Mesendoderm (in vitro differentiated cells): ENCODE measurements at regions not wholly inside any gene's neighbourhood (a gene's known extent, or its start where the extent isn't known, plus 50 kb on each side); places are given as distances from the start of the nearest gene placed in this dataset.

Source experiments
- DNase-seq: peaks from one replicate; pipeline ENCODE4 v3.0.0; 2013
- H2AK5ac ChIP-seq: 2 replicates; pipeline ENCODE4 v1.6.1; 2013; ENCODE audit warnings: low read length, inconsistent platforms
- H2BK120ac ChIP-seq: 2 replicates; pipeline ENCODE4 v1.6.1; 2013; ENCODE audit warnings: low read depth, mild to moderate bottlenecking, low read length, moderate library complexity, mixed read lengths
- H2BK15ac ChIP-seq: replicated peaks from 2 replicates; pipeline ENCODE4 v1.6.1; 2013; ENCODE audit warnings: low read depth, mild to moderate bottlenecking, moderate library complexity
- H2BK5ac ChIP-seq: 2 replicates; pipeline ENCODE4 v1.6.1; 2013; ENCODE audit warnings: low read length, inconsistent platforms
- H3K18ac ChIP-seq: 2 replicates; pipeline ENCODE4 v1.6.1; 2013; ENCODE audit warnings: mild to moderate bottlenecking, low read length, mixed read lengths
- H3K23ac ChIP-seq: one replicate; pipeline ENCODE4 v1.6.1; 2013; ENCODE audit warnings: low read length
- H3K27ac ChIP-seq: 2 replicates; pipeline ENCODE4 v1.5.1; 2013; ENCODE audit warnings: low read depth, mild to moderate bottlenecking, inconsistent platforms, low read length, moderate library complexity
- H3K27me3 ChIP-seq: 2 replicates; pipeline ENCODE4 v1.6.1; 2013; ENCODE audit warnings: low read length, control low read depth, mild to moderate bottlenecking, inconsistent platforms; ENCODE audit not compliant: insufficient read depth, poor library complexity
- H3K36me3 ChIP-seq: 2 replicates; pipeline ENCODE4 v1.6.1; 2013; ENCODE audit warnings: low read length, inconsistent platforms; ENCODE audit not compliant: control insufficient read depth, insufficient read depth
- H3K4ac ChIP-seq: one replicate; pipeline ENCODE4 v1.6.1; 2013; ENCODE audit warnings: low read depth, mild to moderate bottlenecking, low read length, moderate library complexity
- H3K4me1 ChIP-seq: 2 replicates; pipeline ENCODE4 v1.6.1; 2013; ENCODE audit warnings: low read depth, low read length, inconsistent platforms; ENCODE audit not compliant: control insufficient read depth
- H3K4me2 ChIP-seq: 2 replicates; pipeline ENCODE4 v1.6.1; 2013; ENCODE audit warnings: low read length
- H3K4me3 ChIP-seq: 2 replicates; pipeline ENCODE4 v1.5.1; 2013; ENCODE audit warnings: mild to moderate bottlenecking, low read length
- H3K56ac ChIP-seq: one replicate; pipeline ENCODE4 v1.6.1; 2013; ENCODE audit warnings: low read length
- H3K79me1 ChIP-seq: 2 replicates; pipeline ENCODE4 v1.6.1; 2013; ENCODE audit warnings: low read length, inconsistent platforms
- H3K79me2 ChIP-seq: 2 replicates; pipeline ENCODE4 v1.6.1; 2013; ENCODE audit warnings: mild to moderate bottlenecking, low read length; ENCODE audit not compliant: control insufficient read depth, insufficient read depth
- H3K9ac ChIP-seq: 2 replicates; pipeline ENCODE4 v1.6.1; 2013; ENCODE audit warnings: low read length, inconsistent platforms
- H4K5ac ChIP-seq: one replicate; pipeline ENCODE4 v1.6.1; 2013; ENCODE audit warnings: low read length
- H4K8ac ChIP-seq: one replicate; pipeline ENCODE4 v1.6.1; 2013; ENCODE audit warnings: low read depth, mild to moderate bottlenecking, control low read depth, low read length, moderate library complexity
- WGBS: extraction: QIAGEN DNeasy Blood & Tissue Kit; methylation state at CpG from one replicate; pipeline ENCODE4 v1.1.7; 2013; ENCODE audit warnings: low lambda C conversion rate, missing lambda C conversion rate; ENCODE audit not compliant: insufficient coverage; ENCODE audit errors: extremely low coverage; 5-methylcytosine and 5-hydroxymethylcytosine counted together

- Histone ChIP-seq H2BK15ac (no peak overlapping the region), H3K27ac (no peak overlapping the region)
- WGBS, result no CpG with 5 or more reads among the region's 3 CpGs
These were observed 421.7 kb upstream of the ZNF462 start for GRCh38 chr9:106441283-106441682.

GRCh38 chr9:106443520-106443919 is 419.4 kb upstream of the ZNF462 start:
- no peak overlapping the region for H3K18ac ChIP-seq
- no CpG with 5 or more reads among the region's 1 CpG for WGBS
- no peaks in the 10 kb centered on the region for H3K4me1 ChIP-seq
- no peak overlapping the region for H3K4ac ChIP-seq
- no peak overlapping the region for H3K4me3 ChIP-seq
- no peaks in the 10 kb centered on the region for H3K79me1 ChIP-seq
- no peaks in the 10 kb centered on the region for H3K27me3 ChIP-seq
- no peak overlapping the region for H4K8ac ChIP-seq
- no peaks in the 10 kb centered on the region for H3K36me3 ChIP-seq
- no peak overlapping the region for H2BK5ac ChIP-seq
- H2BK15ac ChIP-seq, result no peak overlapping the region
- no peak overlapping the region for H4K5ac ChIP-seq
- no peak overlapping the region for H3K27ac ChIP-seq
- H3K9ac ChIP-seq, result no peak overlapping the region
- H3K23ac ChIP-seq, result no peak overlapping the region
- no peak for DNase-seq
- H3K79me2 ChIP-seq, result no peaks in the 10 kb centered on the region
- H3K4me2 ChIP-seq, result no peak overlapping the region
- no peak overlapping the region for H2AK5ac ChIP-seq
- no peak overlapping the region for H3K56ac ChIP-seq
- H2BK120ac ChIP-seq, result no peak overlapping the region

More at GRCh38 chr9:106441283-106441682, 421.7 kb upstream of the ZNF462 start:
- no peak overlapping the region for H3K9ac ChIP-seq
- H3K4me2 ChIP-seq, result no peak overlapping the region
- no peak overlapping the region for H4K8ac ChIP-seq
- DNase-seq, result no peak
- no peaks in the 10 kb centered on the region for H3K79me2 ChIP-seq
- no peak overlapping the region for H3K23ac ChIP-seq
- H3K36me3 ChIP-seq, result no peaks in the 10 kb centered on the region
- H3K27me3 ChIP-seq, result no peaks in the 10 kb centered on the region
- H3K79me1 ChIP-seq, result no peaks in the 10 kb centered on the region
- no peak overlapping the region for H3K18ac ChIP-seq
- no peak overlapping the region for H3K4ac ChIP-seq
- H3K56ac ChIP-seq, result no peak overlapping the region
- H3K4me3 ChIP-seq, result no peak overlapping the region
- no peak overlapping the region for H2BK5ac ChIP-seq
- no peaks in the 10 kb centered on the region for H3K4me1 ChIP-seq
- no peak overlapping the region for H2AK5ac ChIP-seq
- H2BK120ac ChIP-seq, result no peak overlapping the region
- H4K5ac ChIP-seq, result no peak overlapping the region

- H3K79me2 ChIP-seq, result no peaks in the 10 kb centered on the region
- no peak overlapping the region for H4K5ac ChIP-seq
- H3K23ac ChIP-seq, result no peak overlapping the region
- no peak overlapping the region for H3K9ac ChIP-seq
- no peak overlapping the region for H2BK120ac ChIP-seq
- no peaks in the 10 kb centered on the region for H3K27me3 ChIP-seq
- no peaks in the 10 kb centered on the region for H3K36me3 ChIP-seq
- no peaks in the 10 kb centered on the region for H3K79me1 ChIP-seq
- no peak overlapping the region for H2AK5ac ChIP-seq
- H3K4me3 ChIP-seq, result no peak overlapping the region
- H3K27ac ChIP-seq, result no peak overlapping the region
- no peak overlapping the region for H2BK5ac ChIP-seq
- H3K4me2 ChIP-seq, result no peak overlapping the region
- WGBS, result no CpG with 5 or more reads among the region's 5 CpGs
- H3K4me1 ChIP-seq, result no peaks in the 10 kb centered on the region
- no peak overlapping the region for H3K4ac ChIP-seq
- no peak overlapping the region for H2BK15ac ChIP-seq
- no peak overlapping the region for H4K8ac ChIP-seq
- no peak overlapping the region for H3K56ac ChIP-seq
- H3K18ac ChIP-seq, result no peak overlapping the region
- no peak for DNase-seq
These were observed 417.9 kb upstream of the ZNF462 start for GRCh38 chr9:106445107-106445506.

GRCh38 chr9:106449336-106449927 is 413.5 kb upstream of the ZNF462 start:
- Histone ChIP-seq H4K5ac (no peak overlapping the region), H3K4ac (no peak overlapping the region), H3K23ac (no peak overlapping the region), H3K9ac (no peak overlapping the region), H3K18ac (no peak overlapping the region), H4K8ac (no peak overlapping the region), H3K27me3 (no peaks in the 10 kb centered on the region), H3K4me1 (no peaks in the 10 kb centered on the region), H3K56ac (no peak overlapping the region), H3K79me1 (no peaks in the 10 kb centered on the region), H3K36me3 (no peaks in the 10 kb centered on the region), H3K4me2 (no peak overlapping the region), H2BK120ac (no peak overlapping the region), H2BK5ac (no peak overlapping the region), H3K4me3 (no peak overlapping the region), H3K27ac (no peak overlapping the region), H3K79me2 (no peaks in the 10 kb centered on the region), H2AK5ac (no peak overlapping the region), H2BK15ac (no peak overlapping the region)
- WGBS, result no CpG with 5 or more reads among the region's 4 CpGs
- DNase-seq, result no peak

GRCh38 chr9:106450549-106450948 is 412.4 kb upstream of the ZNF462 start:
- Histone ChIP-seq H3K4ac (no peak overlapping the region), H3K79me2 (no peaks in the 10 kb centered on the region), H3K4me1 (no peaks in the 10 kb centered on the region), H3K4me2 (no peak overlapping the region), H3K18ac (no peak overlapping the region), H3K4me3 (no peak overlapping the region), H3K23ac (no peak overlapping the region), H2BK5ac (no peak overlapping the region), H3K27ac (no peak overlapping the region), H4K8ac (no peak overlapping the region), H3K36me3 (no peaks in the 10 kb centered on the region), H3K79me1 (no peaks in the 10 kb centered on the region), H2BK120ac (no peak overlapping the region), H3K56ac (no peak overlapping the region), H3K9ac (no peak overlapping the region), H4K5ac (no peak overlapping the region), H2BK15ac (no peak overlapping the region), H2AK5ac (no peak overlapping the region), H3K27me3 (no peaks in the 10 kb centered on the region)
- DNase-seq, result no peak

- no peak overlapping the region for H2BK15ac ChIP-seq
- H3K36me3 ChIP-seq, result no peaks in the 10 kb centered on the region
- H3K23ac ChIP-seq, result no peak overlapping the region
- no peak overlapping the region for H2AK5ac ChIP-seq
- H3K27ac ChIP-seq, result no peak overlapping the region
- DNase-seq, result no peak
- H3K18ac ChIP-seq, result no peak overlapping the region
- no peak overlapping the region for H3K56ac ChIP-seq
- no peak overlapping the region for H4K5ac ChIP-seq
- no peak overlapping the region for H4K8ac ChIP-seq
- no peak overlapping the region for H3K4ac ChIP-seq
- no peak overlapping the region for H3K9ac ChIP-seq
- no peak overlapping the region for H2BK120ac ChIP-seq
- H3K79me2 ChIP-seq, result no peaks in the 10 kb centered on the region
- no CpG with 5 or more reads among the region's 1 CpG for WGBS
- no peak overlapping the region for H2BK5ac ChIP-seq
- no peaks in the 10 kb centered on the region for H3K27me3 ChIP-seq
- H3K4me3 ChIP-seq, result no peak overlapping the region
- H3K4me1 ChIP-seq, result no peaks in the 10 kb centered on the region
- no peak overlapping the region for H3K4me2 ChIP-seq
- H3K79me1 ChIP-seq, result no peaks in the 10 kb centered on the region
These were observed 411.7 kb upstream of the ZNF462 start for GRCh38 chr9:106451223-106451622.
